HG02885 (cell line): ENCODE measurements at regions not wholly inside any gene's neighbourhood (a gene's known extent, or its start where the extent isn't known, plus 50 kb on each side); places are given as distances from the start of the nearest gene placed in this dataset.
"Not testable (repeated sequence)": the region's sequence is repeated elsewhere in the genome, so short reads cannot be mapped to it uniquely, and the experiment has no call there.

Source experiments
- ATAC-seq: cut with Tn5 transposase; IDR thresholded peaks from one replicate; pipeline ENCODE4 v1.9.1; 2021; ENCODE audit warnings: mild to moderate bottlenecking; ENCODE audit not compliant: unreplicated experiment, poor library complexity

- ATAC-seq: not testable (repeated sequence)
Observed at GRCh38 chr9:42862465-42862864, 679.0 kb downstream of the SPATA31A6 start.
